Smooth muscle cell (in vitro differentiated cells): ENCODE measurements at regions not wholly inside any gene's neighbourhood (a gene's known extent, or its start where the extent isn't known, plus 50 kb on each side); places are given as distances from the start of the nearest gene placed in this dataset.

Source experiments
- DNase-seq: peaks from one replicate; lab custom pipeline; 2025; ENCODE audit not compliant: unreplicated experiment; lab: John Stamatoyannopoulos, UW
- H2AFZ ChIP-seq: fragments of 200-600 bp; sonication (generic); 2 replicates; pipeline ENCODE4 v1.6.0; 2016; ENCODE audit warnings: antibody characterized with exemption, low read depth, mild to moderate bottlenecking
- H3F3A ChIP-seq: fragments of 200-600 bp; sonication (generic); 2 replicates; pipeline ENCODE4 v1.6.0; 2017; ENCODE audit warnings: antibody characterized with exemption, low read depth
- H3K27ac ChIP-seq: fragments of 200-600 bp; sonication (generic); 2 replicates; pipeline ENCODE4 v1.5.1; 2016; ENCODE audit warnings: low read depth, mild to moderate bottlenecking
- H3K27me3 ChIP-seq: fragments of 200-600 bp; sonication (generic); 2 replicates; pipeline ENCODE4 v1.6.1; 2016; ENCODE audit warnings: low read depth, mild to moderate bottlenecking
- H3K36me3 ChIP-seq: fragments of 200-600 bp; sonication (generic); 2 replicates; pipeline ENCODE4 v1.5.1; 2016; ENCODE audit warnings: low read depth
- H3K4me1 ChIP-seq: fragments of 200-600 bp; sonication (generic); 2 replicates; pipeline ENCODE4 v1.5.1; 2016; ENCODE audit warnings: low read depth
- H3K4me2 ChIP-seq: fragments of 200-600 bp; sonication (generic); 2 replicates; pipeline ENCODE4 v1.6.0; 2016; ENCODE audit warnings: mild to moderate bottlenecking
- H3K4me3 ChIP-seq: fragments of 200-600 bp; sonication (generic); 2 replicates; pipeline ENCODE4 v1.5.1; 2016; ENCODE audit warnings: mild to moderate bottlenecking
- H3K79me2 ChIP-seq: fragments of 200-600 bp; sonication (generic); 2 replicates; pipeline ENCODE4 v1.6.0; 2016; ENCODE audit warnings: low read depth, mild to moderate bottlenecking
- H3K9ac ChIP-seq: fragments of 200-600 bp; sonication (generic); 2 replicates; pipeline ENCODE4 v1.6.0; 2016; ENCODE audit warnings: low read depth
- H3K9me3 ChIP-seq: fragments of 200-600 bp; sonication (generic); replicated peaks from 2 replicates; pipeline ENCODE4 v1.5.1; 2016; ENCODE audit warnings: low read depth
- H4K20me1 ChIP-seq: fragments of 200-600 bp; sonication (generic); 2 replicates; pipeline ENCODE4 v1.6.0; 2016; ENCODE audit warnings: low read depth
- CTCF ChIP-seq: fragments of 200-600 bp; sonication (generic); IDR thresholded peaks from 2 replicates; pipeline ENCODE4 v1.5.1; 2017; ENCODE audit warnings: borderline replicate concordance, mild to moderate bottlenecking, antibody characterized with exemption; ENCODE audit not compliant: insufficient read depth, poor library complexity, severe bottlenecking
- WGBS: methylation state at CpG from one replicate; pipeline ENCODE4 v1.1.7; 2016; ENCODE audit warnings: low lambda C conversion rate; 5-methylcytosine and 5-hydroxymethylcytosine counted together

GRCh38 chr1:239696317-239696716, 309.9 kb downstream of the CHRM3 start:
- no peak for DNase-seq
- no peak overlapping the region for H2AFZ ChIP-seq
- no peaks in the 10 kb centered on the region for H4K20me1 ChIP-seq
- H3K4me2 ChIP-seq = no peak overlapping the region
- no peaks in the 10 kb centered on the region for H3K4me1 ChIP-seq
- no peaks in the 10 kb centered on the region for H3K79me2 ChIP-seq
- H3K27me3 ChIP-seq = no peaks in the 10 kb centered on the region
- no peak overlapping the region for H3K4me3 ChIP-seq
- H3K9ac ChIP-seq = no peak overlapping the region
- no peaks in the 10 kb centered on the region for H3K36me3 ChIP-seq
- no peaks in the 10 kb centered on the region for H3F3A ChIP-seq
- H3K9me3 ChIP-seq = no peaks in the 10 kb centered on the region
- H3K27ac ChIP-seq = no peak overlapping the region
- 100% methylated on average over 2 of the region's 2 CpGs for WGBS
- TF ChIP-seq CTCF = no peak

DNA sequence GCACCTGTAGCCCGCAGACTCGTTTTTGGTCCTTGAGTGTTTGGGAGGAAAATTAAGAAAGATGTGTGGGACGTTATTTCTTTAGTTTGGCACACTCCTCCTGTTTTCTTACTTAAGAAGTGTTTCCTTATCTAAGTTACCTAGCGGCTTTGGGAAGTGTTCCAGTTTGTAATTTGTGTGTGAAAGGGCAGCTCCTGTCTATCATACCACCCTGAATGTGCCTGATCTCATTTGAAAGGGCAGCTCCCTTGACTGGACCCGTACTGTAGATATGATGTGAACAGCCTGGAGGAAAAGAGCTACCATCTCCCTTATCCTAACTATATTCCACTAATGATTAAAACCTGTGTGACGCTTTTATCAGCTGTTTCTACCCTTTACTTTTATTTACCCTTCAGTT, 314.3 kb downstream of the CHRM3 start:
- Histone ChIP-seq H3K4me3 (no peak overlapping the region), H3K4me2 (no peak overlapping the region), H3K9me3 (no peaks in the 10 kb centered on the region), H3K36me3 (no peaks in the 10 kb centered on the region), H3K4me1 (no peaks in the 10 kb centered on the region), H3F3A (no peaks in the 10 kb centered on the region), H3K27ac (no peak overlapping the region), H2AFZ (no peak overlapping the region), H3K9ac (no peak overlapping the region), H3K27me3 (no peaks in the 10 kb centered on the region), H3K79me2 (no peaks in the 10 kb centered on the region), H4K20me1 (no peaks in the 10 kb centered on the region)
- WGBS = 89% methylated on average over 6 of the region's 6 CpGs
- no peak for DNase-seq
- TF ChIP-seq CTCF = no peak

DNA sequence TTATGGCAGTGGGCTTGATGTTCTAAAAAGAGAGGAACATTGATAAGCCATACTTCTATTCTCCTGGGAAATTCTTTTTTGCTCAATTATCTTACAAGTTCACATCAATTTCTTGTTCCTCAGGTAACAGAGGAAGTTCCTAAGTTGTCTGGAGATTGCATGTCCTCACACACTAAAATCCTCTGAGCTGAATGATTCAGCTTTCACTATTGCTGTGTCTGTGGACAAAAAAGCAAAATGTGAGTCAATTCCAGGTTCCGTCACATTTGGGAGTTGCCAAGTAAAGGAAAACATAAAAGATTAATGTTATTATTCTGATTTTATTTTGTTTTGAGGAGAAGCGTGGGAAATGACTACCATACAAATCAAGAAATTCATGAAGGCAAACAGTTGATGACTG, 316.7 kb downstream of the CHRM3 start:
- Histone ChIP-seq H3K4me1 (no peaks in the 10 kb centered on the region), H3K4me2 (no peak overlapping the region), H3K9me3 (no peaks in the 10 kb centered on the region), H2AFZ (no peak overlapping the region), H4K20me1 (no peaks in the 10 kb centered on the region), H3F3A (no peaks in the 10 kb centered on the region), H3K27ac (no peak overlapping the region), H3K79me2 (no peaks in the 10 kb centered on the region), H3K36me3 (no peaks in the 10 kb centered on the region), H3K9ac (no peak overlapping the region), H3K27me3 (no peaks in the 10 kb centered on the region), H3K4me3 (no peak overlapping the region)
- TF ChIP-seq CTCF = no peak
- 89% methylated on average over 2 of the region's 2 CpGs for WGBS
- no peak for DNase-seq

- Histone ChIP-seq H3K27me3 (no peaks in the 10 kb centered on the region), H3K4me3 (no peak overlapping the region), H3K36me3 (no peaks in the 10 kb centered on the region), H3K9ac (no peak overlapping the region), H3K9me3 (no peaks in the 10 kb centered on the region), H3K27ac (no peak overlapping the region), H3K4me2 (no peak overlapping the region), H4K20me1 (no peaks in the 10 kb centered on the region), H2AFZ (no peak overlapping the region), H3K79me2 (no peaks in the 10 kb centered on the region), H3K4me1 (no peaks in the 10 kb centered on the region), H3F3A (no peaks in the 10 kb centered on the region)
- no peak for DNase-seq
- 83% methylated on average over 5 of the region's 5 CpGs for WGBS
- no peak for TF ChIP-seq CTCF
These were observed 320.0 kb downstream of the CHRM3 start for GRCh38 chr1:239706245-239706892.
